Natural killer cell treated with Interleukin-12 subunit alpha and Interleukin-12 subunit beta and Interleukin-15 and Interleukin-18, amount 100 ng/mL, for 72 hours (primary cell): ENCODE measurements at regions not wholly inside any gene's neighbourhood (a gene's known extent, or its start where the extent isn't known, plus 50 kb on each side); places are given as distances from the start of the nearest gene placed in this dataset.

ENCODE experiments used
- ATAC-seq, 2 donors: fragments of 150-1000 bp; cut with Tn5 transposase in 1 of 2; sonication (Bioruptor Pico), chemical (Tn5 transposase) in 1 of 2; 2 replicates each; pipeline ENCODE4 v1.10.0; 2021
- DNase-seq: peaks from one replicate; pipeline ENCODE4 v3.0.0; 2022; ENCODE audit warnings: low spot score
- H3K27ac Mint-ChIP-seq, 2 donors: 1 replicate in 1 of 2; 2 replicates in 1 of 2; pipeline ENCODE4 v1.8.0; 2022; ENCODE audit warnings: mixed read lengths in 2 of 2, mild to moderate bottlenecking in 1 of 2, moderate library complexity in 1 of 2
- H3K27me3 Mint-ChIP-seq, 2 donors: 1 replicate in 1 of 2; 2 replicates in 1 of 2; pipeline ENCODE4 v1.8.0; 2022; ENCODE audit warnings: mixed read lengths in 2 of 2
- H3K36me3 Mint-ChIP-seq: one replicate; pipeline ENCODE4 v1.8.0; 2022; ENCODE audit warnings: mixed read lengths
- H3K4me1 Mint-ChIP-seq, 2 donors: 1 replicate in 1 of 2; 2 replicates in 1 of 2; pipeline ENCODE4 v1.8.0; 2022; ENCODE audit warnings: low read depth in 2 of 2, mixed read lengths in 2 of 2, mild to moderate bottlenecking in 1 of 2
- H3K4me3 Mint-ChIP-seq: one replicate; pipeline ENCODE4 v1.8.0; 2022; ENCODE audit warnings: mixed read lengths
- H3K9me3 Mint-ChIP-seq: 2 replicates; pipeline ENCODE4 v1.8.0; 2022; ENCODE audit warnings: mixed read lengths

GRCh38 chr22:45061332-45061731 is 51.5 kb upstream of the PHF21B start:
- DNase-seq (no peak), ATAC-seq (no peak)
- Mint-ChIP-seq H3K27ac (no peak overlapping the region), H3K27me3 (peaks cover 0 to 3% of the 10 kb centered on the region in 2 donors), H3K9me3 (no peaks in the 10 kb centered on the region), H3K4me1 (no peaks in the 10 kb centered on the region), H3K4me3 (no peak overlapping the region), H3K36me3 (no peaks in the 10 kb centered on the region)

GRCh38 chr22:45064313-45065278 is 54.8 kb upstream of the PHF21B start:
- Mint-ChIP-seq H3K36me3 (no peaks in the 10 kb centered on the region), H3K27me3 (peaks cover 0 to 3% of the 10 kb centered on the region in 2 donors), H3K4me3 (no peak overlapping the region), H3K9me3 (no peaks in the 10 kb centered on the region), H3K4me1 (no peaks in the 10 kb centered on the region), H3K27ac (no peak overlapping the region)
- DNase-seq, result no peak
- peak in 1 of 2 donors; percentile 46 for ATAC-seq

GRCh38 chr22:45065726-45066125 is 55.9 kb upstream of the PHF21B start:
- no peak overlapping the region for H3K4me3 Mint-ChIP-seq
- DNase-seq (no peak), ATAC-seq (no peak)
- H3K4me1 Mint-ChIP-seq, result no peaks in the 10 kb centered on the region
- H3K9me3 Mint-ChIP-seq, result no peaks in the 10 kb centered on the region
- H3K27me3 Mint-ChIP-seq, result peaks cover 0 to 3% of the 10 kb centered on the region in 2 donors
- no peaks in the 10 kb centered on the region for H3K36me3 Mint-ChIP-seq
- H3K27ac Mint-ChIP-seq, result no peak overlapping the region

- no peaks in the 10 kb centered on the region for H3K4me1 Mint-ChIP-seq
- no peak for DNase-seq
- no peak overlapping the region for H3K4me3 Mint-ChIP-seq
- no peaks in the 10 kb centered on the region for H3K36me3 Mint-ChIP-seq
- no peak overlapping the region for H3K27ac Mint-ChIP-seq
- H3K27me3 Mint-ChIP-seq, result peaks cover 15 to 16% of the 10 kb centered on the region in 2 donors
- no peak for ATAC-seq
- no peaks in the 10 kb centered on the region for H3K9me3 Mint-ChIP-seq
Observed at GRCh38 chr22:45067731-45068130, 57.9 kb upstream of the PHF21B start.

GRCh38 chr22:45069925-45070324 is 60.1 kb upstream of the PHF21B start:
- H3K36me3 Mint-ChIP-seq, result no peaks in the 10 kb centered on the region
- DNase-seq, result no peak
- H3K27ac Mint-ChIP-seq, result no peak overlapping the region
- H3K27me3 Mint-ChIP-seq, result peaks cover 20 to 30% of the 10 kb centered on the region in 2 donors
- no peaks in the 10 kb centered on the region for H3K9me3 Mint-ChIP-seq
- ATAC-seq, result peak; percentile 12 to 28
- H3K4me3 Mint-ChIP-seq, result no peak overlapping the region
- no peaks in the 10 kb centered on the region for H3K4me1 Mint-ChIP-seq

- no peak overlapping the region for H3K4me3 Mint-ChIP-seq
- DNase-seq (no peak), ATAC-seq (no peak)
- H3K36me3 Mint-ChIP-seq, result no peaks in the 10 kb centered on the region
- no peak overlapping the region for H3K27ac Mint-ChIP-seq
- H3K27me3 Mint-ChIP-seq, result peaks cover 27 to 44% of the 10 kb centered on the region in 2 donors
- H3K4me1 Mint-ChIP-seq, result no peaks in the 10 kb centered on the region
- H3K9me3 Mint-ChIP-seq, result no peaks in the 10 kb centered on the region
Observed at GRCh38 chr22:45071618-45072017, 61.8 kb upstream of the PHF21B start.

GRCh38 chr22:45072322-45072903 is 62.6 kb upstream of the PHF21B start:
- DNase-seq (no peak), ATAC-seq (no peak)
- Mint-ChIP-seq H3K4me3 (no peak overlapping the region), H3K27ac (no peak overlapping the region), H3K4me1 (no peaks in the 10 kb centered on the region), H3K36me3 (no peaks in the 10 kb centered on the region), H3K27me3 (peaks cover 27 to 44% of the 10 kb centered on the region in 2 donors), H3K9me3 (no peaks in the 10 kb centered on the region)

GRCh38 chr22:45073064-45073463 is 63.3 kb upstream of the PHF21B start:
- no peak for ATAC-seq
- H3K27ac Mint-ChIP-seq, result no peak overlapping the region
- H3K9me3 Mint-ChIP-seq, result no peaks in the 10 kb centered on the region
- H3K27me3 Mint-ChIP-seq, result peaks cover 27 to 44% of the 10 kb centered on the region in 2 donors
- H3K4me3 Mint-ChIP-seq, result no peak overlapping the region
- DNase-seq, result no peak
- no peaks in the 10 kb centered on the region for H3K4me1 Mint-ChIP-seq
- no peaks in the 10 kb centered on the region for H3K36me3 Mint-ChIP-seq

GRCh38 chr22:45077286-45077685 is 67.5 kb upstream of the PHF21B start:
- Mint-ChIP-seq H3K27ac (no peak overlapping the region), H3K4me3 (no peak overlapping the region), H3K9me3 (peaks cover 4% of the 10 kb centered on the region), H3K27me3 (peaks cover 27 to 50% of the 10 kb centered on the region in 2 donors), H3K4me1 (peaks cover 2 to 6% of the 10 kb centered on the region in 2 donors), H3K36me3 (peaks cover 7% of the 10 kb centered on the region)
- ATAC-seq (no peak), DNase-seq (no peak)

GRCh38 chr22:45077826-45078334 is 68.1 kb upstream of the PHF21B start:
- H3K27me3 Mint-ChIP-seq, result peaks cover 21 to 47% of the 10 kb centered on the region in 2 donors
- ATAC-seq, result no peak
- H3K9me3 Mint-ChIP-seq, result peaks cover 4% of the 10 kb centered on the region

GRCh38 chr22:45082795-45083194 is 73.0 kb upstream of the PHF21B start:
- ATAC-seq (no peak), DNase-seq (no peak)
- Mint-ChIP-seq H3K27ac (no peak overlapping the region), H3K4me3 (no peak overlapping the region), H3K4me1 (peaks cover 2 to 10% of the 10 kb centered on the region in 2 donors), H3K36me3 (peaks cover 7% of the 10 kb centered on the region), H3K9me3 (peaks cover 4% of the 10 kb centered on the region), H3K27me3 (peaks cover 21 to 36% of the 10 kb centered on the region in 2 donors)

More at GRCh38 chr22:45077826-45078334, 68.1 kb upstream of the PHF21B start:
- peaks cover 2 to 6% of the 10 kb centered on the region in 2 donors for H3K4me1 Mint-ChIP-seq
- no peak overlapping the region for H3K27ac Mint-ChIP-seq
- DNase-seq, result no peak
- no peak overlapping the region for H3K4me3 Mint-ChIP-seq
- peaks cover 7% of the 10 kb centered on the region for H3K36me3 Mint-ChIP-seq

- peak overlapping the region in 1 of 2 donors; percentile 57 for H3K27ac Mint-ChIP-seq
- peaks cover 21 to 36% of the 10 kb centered on the region in 2 donors for H3K27me3 Mint-ChIP-seq
- peaks cover 7% of the 10 kb centered on the region for H3K36me3 Mint-ChIP-seq
- peaks cover 4% of the 10 kb centered on the region for H3K9me3 Mint-ChIP-seq
- H3K4me3 Mint-ChIP-seq, result no peak overlapping the region
- H3K4me1 Mint-ChIP-seq, result peaks cover 2 to 10% of the 10 kb centered on the region in 2 donors
- ATAC-seq (peak in 1 of 2 donors; percentile 64), DNase-seq (no peak)
Observed at GRCh38 chr22:45083659-45084305, 74.0 kb upstream of the PHF21B start.

- peaks cover 2 to 10% of the 10 kb centered on the region in 2 donors for H3K4me1 Mint-ChIP-seq
- DNase-seq (no peak), ATAC-seq (no peak)
- peak overlapping the region in 1 of 2 donors; percentile 57 for H3K27ac Mint-ChIP-seq
- H3K36me3 Mint-ChIP-seq, result peaks cover 7% of the 10 kb centered on the region
- peaks cover 4% of the 10 kb centered on the region for H3K9me3 Mint-ChIP-seq
- no peak overlapping the region for H3K4me3 Mint-ChIP-seq
- peaks cover 21 to 36% of the 10 kb centered on the region in 2 donors for H3K27me3 Mint-ChIP-seq
Observed at GRCh38 chr22:45084400-45084920, 74.7 kb upstream of the PHF21B start.
